ENCODE measurements at regions not wholly inside any gene's neighbourhood (a gene's known extent, or its start where the extent isn't known, plus 50 kb on each side); places are given as distances from the start of the nearest gene placed in this dataset.

- no peak for DNase-seq
Observed at GRCh38 chr5:26232706-26233105, 805.7 kb downstream of the CDH9 start.

- DNase-seq, result no peak
Observed at GRCh38 chr5:26231316-26231715, 807.1 kb downstream of the CDH9 start.

GRCh38 chr5:26229848-26230247 is 808.5 kb downstream of the CDH9 start:
- DNase-seq, result no peak

- no peak for DNase-seq
Observed at GRCh38 chr5:26227245-26227644, 811.1 kb downstream of the CDH9 start.

- DNase-seq, result no peak
Observed at GRCh38 chr5:26205121-26205520, 833.3 kb downstream of the CDH9 start.

GRCh38 chr5:26193626-26194025 is 844.8 kb downstream of the CDH9 start:
- no peak for DNase-seq

- no peak for DNase-seq
Observed at GRCh38 chr5:26192486-26192885, 845.9 kb downstream of the CDH9 start.

GRCh38 chr5:26181582-26181981 is 856.8 kb downstream of the CDH9 start:
- no peak for DNase-seq

- no peak for DNase-seq
Observed at GRCh38 chr5:26148569-26149107, 889.7 kb downstream of the CDH9 start.

- no peak for DNase-seq
Observed at GRCh38 chr5:26143259-26143658, 895.1 kb downstream of the CDH9 start.

GRCh38 chr5:26121338-26121737 is 917.0 kb downstream of the CDH9 start:
- DNase-seq, result peak in 1 of 2 donors; percentile 3

GRCh38 chr5:26104175-26104574 is 934.2 kb downstream of the CDH9 start:
- DNase-seq, result no peak

- DNase-seq, result no peak
Observed at GRCh38 chr5:26060212-26060611, 978.2 kb downstream of the CDH9 start.

GRCh38 chr5:26054594-26054993 is 983.8 kb downstream of the CDH9 start:
- DNase-seq, result no peak

- no peak for DNase-seq
Observed at GRCh38 chr5:26034813-26035212, 1003.6 kb downstream of the CDH9 start.

- no peak for DNase-seq
Observed at GRCh38 chr5:26031481-26031880, 1006.9 kb downstream of the CDH9 start.

- DNase-seq, result no peak
Observed at GRCh38 chr5:26026044-26026443, 1012.3 kb downstream of the CDH9 start.

GRCh38 chr5:26024774-26025173 is 1013.6 kb downstream of the CDH9 start:
- DNase-seq, result no peak

- no peak for DNase-seq
Observed at GRCh38 chr5:26023361-26023760, 1015.0 kb downstream of the CDH9 start.

- DNase-seq, result no peak
Observed at GRCh38 chr5:26014206-26014605, 1024.2 kb downstream of the CDH9 start.

GRCh38 chr5:26012078-26012477 is 1026.3 kb downstream of the CDH9 start:
- no peak for DNase-seq

- DNase-seq, result peak; percentile 7
Observed at GRCh38 chr5:26009742-26010141, 1028.6 kb downstream of the CDH9 start.

GRCh38 chr5:26003966-26004365 is 1034.4 kb downstream of the CDH9 start:
- no peak for DNase-seq

GRCh38 chr5:25995209-25995608 is 1043.2 kb downstream of the CDH9 start:
- no peak for DNase-seq

GRCh38 chr5:25993701-25994100 is 1044.7 kb downstream of the CDH9 start:
- DNase-seq, result no peak
